ENCODE measurements at regions not wholly inside any gene's neighbourhood (a gene's known extent, or its start where the extent isn't known, plus 50 kb on each side); places are given as distances from the start of the nearest gene placed in this dataset.

DNA sequence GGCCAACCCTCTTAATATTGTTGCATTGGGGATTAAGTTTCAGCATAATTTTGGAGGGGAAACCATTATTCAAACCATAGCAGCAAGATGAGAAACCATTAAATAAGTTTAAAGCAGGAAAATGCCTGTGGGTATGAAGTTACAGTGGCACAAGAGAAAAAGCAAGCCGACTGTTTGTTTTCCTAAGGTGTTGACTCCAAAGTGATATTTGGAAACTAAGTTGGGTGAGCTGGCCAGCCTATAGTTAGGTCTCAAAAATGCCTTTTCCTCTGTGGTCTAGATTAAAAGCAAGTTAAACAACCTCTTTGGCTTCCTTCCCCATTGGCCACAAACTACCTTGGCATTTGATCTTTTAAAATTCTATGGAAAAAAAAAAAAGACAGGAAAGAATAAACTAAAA lies 419.8 kb upstream of the AZI2 start:
- peaks cover 0 to 36% (median 23%) of the 10 kb centered on the region in 4 donors for H3K9me3 ChIP-seq
- WGBS, result 68% methylated on average over 1 of the region's 1 CpG
- H3K4me1 ChIP-seq, result no peaks in the 10 kb centered on the region
- no peaks in the 10 kb centered on the region for H3K36me3 ChIP-seq
- no peak for DNase-seq (ENCODE audit: extremely low spot score)
- H3K27ac ChIP-seq (replicated peaks in 1 of 4), result no peak overlapping the region
- intact Hi-C loops (cut with DNase I), result no loop called here
- no peak overlapping the region for H3K4me3 ChIP-seq
- TF ChIP-seq, protein P1, sequence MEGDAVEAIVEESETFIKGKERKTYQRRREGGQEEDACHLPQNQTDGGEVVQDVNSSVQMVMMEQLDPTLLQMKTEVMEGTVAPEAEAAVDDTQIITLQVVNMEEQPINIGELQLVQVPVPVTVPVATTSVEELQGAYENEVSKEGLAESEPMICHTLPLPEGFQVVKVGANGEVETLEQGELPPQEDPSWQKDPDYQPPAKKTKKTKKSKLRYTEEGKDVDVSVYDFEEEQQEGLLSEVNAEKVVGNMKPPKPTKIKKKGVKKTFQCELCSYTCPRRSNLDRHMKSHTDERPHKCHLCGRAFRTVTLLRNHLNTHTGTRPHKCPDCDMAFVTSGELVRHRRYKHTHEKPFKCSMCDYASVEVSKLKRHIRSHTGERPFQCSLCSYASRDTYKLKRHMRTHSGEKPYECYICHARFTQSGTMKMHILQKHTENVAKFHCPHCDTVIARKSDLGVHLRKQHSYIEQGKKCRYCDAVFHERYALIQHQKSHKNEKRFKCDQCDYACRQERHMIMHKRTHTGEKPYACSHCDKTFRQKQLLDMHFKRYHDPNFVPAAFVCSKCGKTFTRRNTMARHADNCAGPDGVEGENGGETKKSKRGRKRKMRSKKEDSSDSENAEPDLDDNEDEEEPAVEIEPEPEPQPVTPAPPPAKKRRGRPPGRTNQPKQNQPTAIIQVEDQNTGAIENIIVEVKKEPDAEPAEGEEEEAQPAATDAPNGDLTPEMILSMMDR (IDR thresholded peaks at IDR 0.05), result no peak
- TF ChIP-seq EP300 (IDR thresholded peaks at IDR 0.05) (no peak), POLR2AphosphoS5 (IDR thresholded peaks at IDR 0.05) (no peak), POLR2A (IDR thresholded peaks at IDR 0.05; ENCODE audit: low read depth) (no peak)
- H3K27me3 ChIP-seq, result no peaks in the 10 kb centered on the region

DNA sequence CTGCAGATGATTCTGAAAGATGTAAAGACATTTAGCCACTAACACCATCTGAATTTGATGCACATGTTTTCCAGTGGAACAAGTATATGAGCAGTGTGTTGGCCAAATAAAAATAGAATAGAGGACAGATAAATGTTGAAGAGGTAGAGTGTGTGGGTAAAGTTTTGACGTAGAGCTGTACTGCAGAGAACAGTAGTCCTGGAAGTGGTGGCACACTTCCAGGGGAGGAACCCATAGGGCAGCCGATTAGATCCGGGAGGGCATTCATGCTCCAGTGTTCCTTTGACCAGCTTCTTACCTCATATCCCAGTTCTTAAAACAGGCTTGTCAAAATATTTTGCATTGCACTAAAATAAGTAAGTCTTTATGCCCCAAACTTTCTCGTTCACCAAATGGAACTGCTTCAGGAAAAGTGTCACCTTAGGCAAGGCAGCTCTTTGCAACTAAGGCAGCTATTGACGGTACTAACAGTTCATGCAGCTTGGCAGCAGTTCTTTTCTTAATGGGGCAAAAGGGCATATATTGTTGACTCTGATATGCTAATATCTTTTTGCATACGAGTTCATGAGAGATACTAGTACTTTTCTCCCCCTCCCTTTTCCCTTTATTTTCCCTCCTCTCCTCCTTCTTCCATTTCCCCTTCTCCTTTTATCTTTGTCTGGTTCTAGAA lies 429.3 kb upstream of the AZI2 start:
- no peak for DNase-seq (ENCODE audit: extremely low spot score)
- no peak overlapping the region for H3K27ac ChIP-seq (replicated peaks in 1 of 4)
- no peaks in the 10 kb centered on the region for H3K27me3 ChIP-seq
- TF ChIP-seq, protein P1 (IDR thresholded peaks at IDR 0.05), result no peak
- TF ChIP-seq EP300 (IDR thresholded peaks at IDR 0.05) (no peak), POLR2AphosphoS5 (IDR thresholded peaks at IDR 0.05) (no peak), POLR2A (IDR thresholded peaks at IDR 0.05; ENCODE audit: low read depth) (no peak)
- H3K36me3 ChIP-seq, result no peaks in the 10 kb centered on the region
- no peaks in the 10 kb centered on the region for H3K4me1 ChIP-seq
- H3K4me3 ChIP-seq, result no peak overlapping the region
- peaks cover 0 to 4% (median under 1%) of the 10 kb centered on the region in 4 donors for H3K9me3 ChIP-seq
- WGBS, result 89% methylated on average over 6 of the region's 6 CpGs
- intact Hi-C loops (cut with DNase I), result no loop called here

DNA sequence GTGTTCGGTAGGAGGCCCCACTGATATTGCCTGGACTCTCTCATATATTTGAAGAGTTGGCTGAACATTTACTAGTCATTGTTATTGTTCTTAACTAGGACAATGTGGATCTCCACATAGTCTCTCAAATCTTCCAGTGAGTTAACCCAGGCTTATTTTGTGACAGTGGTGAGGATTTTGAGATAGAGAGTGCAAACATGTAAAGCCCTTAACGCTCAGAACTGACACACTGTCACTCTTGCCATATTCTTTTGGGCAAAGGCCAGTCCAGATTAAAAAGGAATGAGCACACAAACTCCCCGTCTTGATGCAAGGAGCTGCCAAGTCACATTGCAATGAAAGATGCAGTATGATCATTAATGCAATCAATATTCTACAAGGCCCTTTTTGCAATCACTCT lies 431.9 kb upstream of the AZI2 start:
- Histone ChIP-seq H3K36me3 (no peaks in the 10 kb centered on the region), H3K9me3 (no peaks in the 10 kb centered on the region), H3K27me3 (no peaks in the 10 kb centered on the region), H3K4me1 (no peaks in the 10 kb centered on the region), H3K4me3 (no peak overlapping the region), H3K27ac (replicated peaks in 1 of 4) (no peak overlapping the region)
- DNase-seq (ENCODE audit: extremely low spot score), result no peak
- WGBS, result 55% methylated on average over 3 of the region's 3 CpGs
- TF ChIP-seq POLR2A (IDR thresholded peaks at IDR 0.05; ENCODE audit: low read depth), result no peak
- TF ChIP-seq POLR2AphosphoS5 (IDR thresholded peaks at IDR 0.05), result no peak
- TF ChIP-seq EP300 (IDR thresholded peaks at IDR 0.05), result no peak
- TF ChIP-seq, protein P1 (IDR thresholded peaks at IDR 0.05), result no peak
- intact Hi-C loops (cut with DNase I), result no loop called here

DNA sequence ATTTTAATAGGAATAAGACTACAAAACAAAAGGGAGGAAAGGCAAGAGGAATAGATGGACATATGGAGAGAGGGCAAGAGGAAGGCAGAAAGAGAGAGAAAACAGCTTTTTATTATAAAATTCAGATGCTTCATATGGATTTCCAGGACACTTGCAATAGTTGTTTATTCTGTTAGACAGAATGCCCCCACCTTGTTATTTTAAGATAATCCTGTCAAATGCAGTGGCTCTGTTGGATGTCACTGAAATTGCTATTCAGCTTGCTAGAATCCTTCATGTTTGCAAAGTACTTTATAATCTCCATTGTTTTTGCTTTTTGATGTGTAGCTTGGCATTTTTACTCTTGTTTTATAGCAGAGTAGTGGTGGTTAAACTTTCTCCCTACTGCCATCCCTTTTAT lies 432.4 kb upstream of the AZI2 start:
- no peak overlapping the region for H3K4me3 ChIP-seq
- no peaks in the 10 kb centered on the region for H3K9me3 ChIP-seq
- H3K27ac ChIP-seq (replicated peaks in 1 of 4), result no peak overlapping the region
- no peak for DNase-seq (ENCODE audit: extremely low spot score)
- intact Hi-C loops (cut with DNase I), result no loop called here
- no peaks in the 10 kb centered on the region for H3K36me3 ChIP-seq
- TF ChIP-seq, protein P1 (IDR thresholded peaks at IDR 0.05), result no peak
- no peaks in the 10 kb centered on the region for H3K4me1 ChIP-seq
- H3K27me3 ChIP-seq, result no peaks in the 10 kb centered on the region

DNA sequence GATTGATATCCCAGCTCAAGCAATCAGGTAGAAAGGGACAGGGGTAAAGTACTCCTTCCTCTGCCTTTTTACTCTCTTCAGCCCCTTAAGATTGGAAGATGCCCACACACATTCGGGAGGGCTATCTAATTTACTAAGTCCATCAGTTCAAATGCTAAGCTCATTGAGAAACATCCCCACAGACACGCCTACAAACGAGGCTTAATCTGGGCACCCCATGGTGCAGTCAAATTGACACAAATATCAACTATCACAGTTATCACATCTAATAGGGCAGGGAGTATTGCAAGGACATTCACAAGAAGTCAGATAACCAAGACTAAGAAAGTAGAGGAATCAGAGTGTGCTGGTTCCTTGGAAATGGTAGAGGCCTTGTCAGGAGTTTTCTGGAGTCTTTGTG lies 437.8 kb upstream of the AZI2 start:
- 90% methylated on average over 3 of the region's 3 CpGs for WGBS
- Histone ChIP-seq H3K4me1 (no peaks in the 10 kb centered on the region), H3K9me3 (no peaks in the 10 kb centered on the region), H3K4me3 (no peak overlapping the region), H3K27ac (replicated peaks in 1 of 4) (no peak overlapping the region), H3K36me3 (no peaks in the 10 kb centered on the region), H3K27me3 (no peaks in the 10 kb centered on the region)
- TF ChIP-seq EP300 (IDR thresholded peaks at IDR 0.05) (no peak), POLR2A (IDR thresholded peaks at IDR 0.05; ENCODE audit: low read depth) (no peak), POLR2AphosphoS5 (IDR thresholded peaks at IDR 0.05) (no peak)
- TF ChIP-seq, protein P1 (IDR thresholded peaks at IDR 0.05), result no peak
- DNase-seq (ENCODE audit: extremely low spot score), result no peak
- intact Hi-C loops (cut with DNase I), result no loop called here

All from esophagus muscularis mucosa (tissue), 4 donors.